GM23338 (cell line): ENCODE measurements at regions not wholly inside any gene's neighbourhood (a gene's known extent, or its start where the extent isn't known, plus 50 kb on each side); places are given as distances from the start of the nearest gene placed in this dataset.

Source experiments
- ATAC-seq: fragments of 200-7000 bp; cut with Tn5 transposase; 3 replicates; pipeline ENCODE4 v1.9.1; 2020
- DNase-seq: peaks from one replicate; pipeline ENCODE4 v3.0.0-alpha.2; 2015; ENCODE audit warnings: low spot score
- H2AFZ ChIP-seq: fragments of 200-600 bp; sonication (generic); 2 replicates; pipeline ENCODE4 v1.8.0; 2016; ENCODE audit warnings: antibody characterized with exemption, mild to moderate bottlenecking, moderate library complexity
- H3F3A ChIP-seq: fragments of 200-600 bp; sonication (generic); replicated peaks from 2 replicates; pipeline ENCODE4 v1.8.0; 2017; ENCODE audit warnings: antibody characterized with exemption, mixed run types, low read depth
- H3K27ac ChIP-seq: fragments of 200-600 bp; sonication (generic); 2 replicates; pipeline ENCODE4 v1.6.1; 2016; ENCODE audit warnings: low read depth
- H3K27me3 ChIP-seq: fragments of 200-600 bp; sonication (generic); 2 replicates; pipeline ENCODE4 v1.8.0; 2016; ENCODE audit warnings: mild to moderate bottlenecking, mixed run types, moderate library complexity; ENCODE audit not compliant: insufficient read depth
- H3K36me3 ChIP-seq: fragments of 200-600 bp; sonication (generic); 2 replicates; pipeline ENCODE4 v1.8.0; 2016; ENCODE audit warnings: mild to moderate bottlenecking; ENCODE audit not compliant: insufficient read depth
- H3K4me1 ChIP-seq: fragments of 200-600 bp; sonication (generic); 2 replicates; pipeline ENCODE4 v1.8.0; 2016; ENCODE audit warnings: mild to moderate bottlenecking, moderate library complexity; ENCODE audit not compliant: insufficient read depth
- H3K4me2 ChIP-seq: fragments of 200-600 bp; sonication (generic); 2 replicates; pipeline ENCODE4 v1.7.1; 2017; ENCODE audit warnings: mixed run types
- H3K4me3 ChIP-seq: fragments of 200-600 bp; sonication (generic); 2 replicates; pipeline ENCODE4 v1.6.1; 2016; ENCODE audit warnings: mixed run types
- H3K79me2 ChIP-seq: fragments of 200-600 bp; sonication (generic); replicated peaks from 2 replicates; pipeline ENCODE4 v1.8.0; 2017; ENCODE audit warnings: mild to moderate bottlenecking; ENCODE audit not compliant: insufficient read depth
- H3K9me2 ChIP-seq: fragments of 200-600 bp; sonication (generic); 2 replicates; pipeline ENCODE4 v1.8.0; 2017; ENCODE audit not compliant: insufficient read depth
- H4K20me1 ChIP-seq: fragments of 200-600 bp; sonication (generic); replicated peaks from 2 replicates; pipeline ENCODE4 v1.8.0; 2017; ENCODE audit warnings: mild to moderate bottlenecking; ENCODE audit not compliant: insufficient read depth
- H3K27ac Mint-ChIP-seq: 2 replicates; pipeline ENCODE4 v1.8.0; 2020; ENCODE audit warnings: inconsistent platforms, mild to moderate bottlenecking, moderate library complexity, mixed read lengths
- H3K27me3 Mint-ChIP-seq: 3 replicates; pipeline ENCODE4 v1.8.0; 2022; ENCODE audit warnings: low read depth, mild to moderate bottlenecking, moderate library complexity, mixed read lengths, inconsistent platforms; ENCODE audit not compliant: insufficient read depth, poor library complexity
- H3K36me3 Mint-ChIP-seq: 3 replicates; pipeline ENCODE4 v1.8.0; 2021; ENCODE audit warnings: low read depth, mild to moderate bottlenecking, inconsistent platforms, moderate library complexity, mixed read lengths
- H3K4me1 Mint-ChIP-seq: 3 replicates; pipeline ENCODE4 v1.8.0; 2020; ENCODE audit warnings: mild to moderate bottlenecking, inconsistent platforms, mixed read lengths
- H3K4me3 Mint-ChIP-seq: 3 replicates; pipeline ENCODE4 v1.8.0; 2021; ENCODE audit warnings: moderate library complexity, mild to moderate bottlenecking, inconsistent platforms, mixed read lengths
- H3K9me3 Mint-ChIP-seq: 3 replicates; pipeline ENCODE4 v1.8.0; 2020; ENCODE audit warnings: moderate library complexity, mild to moderate bottlenecking, inconsistent platforms, mixed read lengths
- CREB1 ChIP-seq: fragments of 250-450 bp; sonication (Bioruptor Pico); IDR thresholded peaks from 2 replicates; pipeline ENCODE4 v1.5.0; 2020; ENCODE audit warnings: low read depth, mild to moderate bottlenecking, moderate library complexity
- CTCF ChIP-seq, 2 experiments: fragments of 200-600 bp in 1 of 2; sonication (generic) in 1 of 2; conservative IDR thresholded peaks; 2 replicates each; pipeline versions ENCODE4 v1.5.1 to v1.6.1; 2016 to 2017; ENCODE audit warnings: antibody characterized with exemption in 2 of 2, low read depth in 2 of 2, mild to moderate bottlenecking in 2 of 2, moderate library complexity in 1 of 2
- EZH2 ChIP-seq: fragments of 200-600 bp; sonication (generic); IDR thresholded peaks from one replicate; pipeline ENCODE4 v1.8.0; 2017; ENCODE audit warnings: antibody characterized with exemption, mild to moderate bottlenecking, low read depth; ENCODE audit not compliant: unreplicated experiment
- EZH2phosphoT487 ChIP-seq: fragments of 200-600 bp; sonication (generic); IDR thresholded peaks from one replicate; pipeline ENCODE4 v1.8.1; 2018; ENCODE audit warnings: antibody characterized with exemption; ENCODE audit not compliant: unreplicated experiment
- JUNB ChIP-seq: IDR thresholded peaks from one replicate; pipeline ENCODE4 v1.6.1; 2016; ENCODE audit warnings: antibody characterized with exemption; ENCODE audit not compliant: unreplicated experiment
- NANOG ChIP-seq: IDR thresholded peaks from 2 replicates; pipeline ENCODE4 v1.6.1; 2016; ENCODE audit warnings: antibody characterized with exemption, borderline replicate concordance
- POLR2AphosphoS5 ChIP-seq: IDR thresholded peaks from 2 replicates; pipeline ENCODE4 v1.6.1; 2016; ENCODE audit warnings: antibody characterized with exemption, low read depth
- REST ChIP-seq: IDR thresholded peaks from one replicate; pipeline ENCODE4 v1.6.1; 2018; ENCODE audit warnings: antibody characterized with exemption; ENCODE audit not compliant: unreplicated experiment
- STAT1 ChIP-seq: IDR thresholded peaks from one replicate; pipeline ENCODE4 v1.6.1; 2016; ENCODE audit warnings: antibody characterized with exemption; ENCODE audit not compliant: unreplicated experiment
- ZNF114 ChIP-seq: fragments of 250-450 bp; sonication (Bioruptor Pico); IDR thresholded peaks from 2 replicates; pipeline ENCODE4 v1.5.0; 2020; ENCODE audit warnings: mild to moderate bottlenecking, moderate library complexity
- ZNF331 ChIP-seq: fragments of 250-450 bp; sonication (Bioruptor Pico); IDR thresholded peaks from 2 replicates; pipeline ENCODE4 v1.5.0; 2020; ENCODE audit warnings: low read depth, mild to moderate bottlenecking, moderate library complexity
- TF ChIP-seq, protein P1 (sequence below): IDR thresholded peaks from 2 replicates; pipeline ENCODE4 v1.6.1; 2016; ENCODE audit warnings: antibody characterized with exemption
- TF ChIP-seq, protein P2 (sequence below): fragments of 250-450 bp; sonication (Bioruptor Pico); IDR thresholded peaks from 2 replicates; pipeline ENCODE4 v1.5.0; 2020; ENCODE audit warnings: mild to moderate bottlenecking, moderate library complexity

GRCh38 chr2:41775366-41776025, 272.3 kb upstream of the PKDCC start:
- H3K27ac Mint-ChIP-seq = no peak overlapping the region
- no peak for ATAC-seq

More at GRCh38 chr2:41775366-41776025, 272.3 kb upstream of the PKDCC start:
- Histone ChIP-seq H3F3A (no peaks in the 10 kb centered on the region), H3K36me3 (no peaks in the 10 kb centered on the region), H3K27me3 (no peaks in the 10 kb centered on the region), H3K4me3 (no peak overlapping the region), H4K20me1 (no peaks in the 10 kb centered on the region), H3K9me2 (peaks cover 20% of the 10 kb centered on the region), H2AFZ (peak overlapping the region; percentile 12; the same call in 1 of the 2 replicates), H3K27ac (no peak overlapping the region), H3K79me2 (no peaks in the 10 kb centered on the region), H3K4me2 (no peak overlapping the region), H3K4me1 (peaks cover 27% of the 10 kb centered on the region)
- Mint-ChIP-seq H3K36me3 (peaks cover 3% of the 10 kb centered on the region; the same call in 1 of the 3 replicates), H3K4me3 (no peak overlapping the region), H3K4me1 (peaks cover 27% of the 10 kb centered on the region), H3K27me3 (no peaks in the 10 kb centered on the region), H3K9me3 (peaks cover 7% of the 10 kb centered on the region)
- no peak for DNase-seq
- TF ChIP-seq ZNF331 (CRISPR knock-in tag) (no peak), EZH2 (no peak), ZNF114 (no peak), JUNB (no peak), CREB1 (CRISPR knock-in tag) (no peak), POLR2AphosphoS5 (no peak), EZH2phosphoT487 (no peak), NANOG (no peak), CTCF (conservative IDR thresholded peaks at IDR 0.05; ENCODE audit: low read depth in 2 of 2) (no peak), REST (no peak), STAT1 (no peak)
- TF ChIP-seq, protein P1, sequence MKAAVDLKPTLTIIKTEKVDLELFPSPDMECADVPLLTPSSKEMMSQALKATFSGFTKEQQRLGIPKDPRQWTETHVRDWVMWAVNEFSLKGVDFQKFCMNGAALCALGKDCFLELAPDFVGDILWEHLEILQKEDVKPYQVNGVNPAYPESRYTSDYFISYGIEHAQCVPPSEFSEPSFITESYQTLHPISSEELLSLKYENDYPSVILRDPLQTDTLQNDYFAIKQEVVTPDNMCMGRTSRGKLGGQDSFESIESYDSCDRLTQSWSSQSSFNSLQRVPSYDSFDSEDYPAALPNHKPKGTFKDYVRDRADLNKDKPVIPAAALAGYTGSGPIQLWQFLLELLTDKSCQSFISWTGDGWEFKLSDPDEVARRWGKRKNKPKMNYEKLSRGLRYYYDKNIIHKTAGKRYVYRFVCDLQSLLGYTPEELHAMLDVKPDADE = no peak
- TF ChIP-seq, protein P2, sequence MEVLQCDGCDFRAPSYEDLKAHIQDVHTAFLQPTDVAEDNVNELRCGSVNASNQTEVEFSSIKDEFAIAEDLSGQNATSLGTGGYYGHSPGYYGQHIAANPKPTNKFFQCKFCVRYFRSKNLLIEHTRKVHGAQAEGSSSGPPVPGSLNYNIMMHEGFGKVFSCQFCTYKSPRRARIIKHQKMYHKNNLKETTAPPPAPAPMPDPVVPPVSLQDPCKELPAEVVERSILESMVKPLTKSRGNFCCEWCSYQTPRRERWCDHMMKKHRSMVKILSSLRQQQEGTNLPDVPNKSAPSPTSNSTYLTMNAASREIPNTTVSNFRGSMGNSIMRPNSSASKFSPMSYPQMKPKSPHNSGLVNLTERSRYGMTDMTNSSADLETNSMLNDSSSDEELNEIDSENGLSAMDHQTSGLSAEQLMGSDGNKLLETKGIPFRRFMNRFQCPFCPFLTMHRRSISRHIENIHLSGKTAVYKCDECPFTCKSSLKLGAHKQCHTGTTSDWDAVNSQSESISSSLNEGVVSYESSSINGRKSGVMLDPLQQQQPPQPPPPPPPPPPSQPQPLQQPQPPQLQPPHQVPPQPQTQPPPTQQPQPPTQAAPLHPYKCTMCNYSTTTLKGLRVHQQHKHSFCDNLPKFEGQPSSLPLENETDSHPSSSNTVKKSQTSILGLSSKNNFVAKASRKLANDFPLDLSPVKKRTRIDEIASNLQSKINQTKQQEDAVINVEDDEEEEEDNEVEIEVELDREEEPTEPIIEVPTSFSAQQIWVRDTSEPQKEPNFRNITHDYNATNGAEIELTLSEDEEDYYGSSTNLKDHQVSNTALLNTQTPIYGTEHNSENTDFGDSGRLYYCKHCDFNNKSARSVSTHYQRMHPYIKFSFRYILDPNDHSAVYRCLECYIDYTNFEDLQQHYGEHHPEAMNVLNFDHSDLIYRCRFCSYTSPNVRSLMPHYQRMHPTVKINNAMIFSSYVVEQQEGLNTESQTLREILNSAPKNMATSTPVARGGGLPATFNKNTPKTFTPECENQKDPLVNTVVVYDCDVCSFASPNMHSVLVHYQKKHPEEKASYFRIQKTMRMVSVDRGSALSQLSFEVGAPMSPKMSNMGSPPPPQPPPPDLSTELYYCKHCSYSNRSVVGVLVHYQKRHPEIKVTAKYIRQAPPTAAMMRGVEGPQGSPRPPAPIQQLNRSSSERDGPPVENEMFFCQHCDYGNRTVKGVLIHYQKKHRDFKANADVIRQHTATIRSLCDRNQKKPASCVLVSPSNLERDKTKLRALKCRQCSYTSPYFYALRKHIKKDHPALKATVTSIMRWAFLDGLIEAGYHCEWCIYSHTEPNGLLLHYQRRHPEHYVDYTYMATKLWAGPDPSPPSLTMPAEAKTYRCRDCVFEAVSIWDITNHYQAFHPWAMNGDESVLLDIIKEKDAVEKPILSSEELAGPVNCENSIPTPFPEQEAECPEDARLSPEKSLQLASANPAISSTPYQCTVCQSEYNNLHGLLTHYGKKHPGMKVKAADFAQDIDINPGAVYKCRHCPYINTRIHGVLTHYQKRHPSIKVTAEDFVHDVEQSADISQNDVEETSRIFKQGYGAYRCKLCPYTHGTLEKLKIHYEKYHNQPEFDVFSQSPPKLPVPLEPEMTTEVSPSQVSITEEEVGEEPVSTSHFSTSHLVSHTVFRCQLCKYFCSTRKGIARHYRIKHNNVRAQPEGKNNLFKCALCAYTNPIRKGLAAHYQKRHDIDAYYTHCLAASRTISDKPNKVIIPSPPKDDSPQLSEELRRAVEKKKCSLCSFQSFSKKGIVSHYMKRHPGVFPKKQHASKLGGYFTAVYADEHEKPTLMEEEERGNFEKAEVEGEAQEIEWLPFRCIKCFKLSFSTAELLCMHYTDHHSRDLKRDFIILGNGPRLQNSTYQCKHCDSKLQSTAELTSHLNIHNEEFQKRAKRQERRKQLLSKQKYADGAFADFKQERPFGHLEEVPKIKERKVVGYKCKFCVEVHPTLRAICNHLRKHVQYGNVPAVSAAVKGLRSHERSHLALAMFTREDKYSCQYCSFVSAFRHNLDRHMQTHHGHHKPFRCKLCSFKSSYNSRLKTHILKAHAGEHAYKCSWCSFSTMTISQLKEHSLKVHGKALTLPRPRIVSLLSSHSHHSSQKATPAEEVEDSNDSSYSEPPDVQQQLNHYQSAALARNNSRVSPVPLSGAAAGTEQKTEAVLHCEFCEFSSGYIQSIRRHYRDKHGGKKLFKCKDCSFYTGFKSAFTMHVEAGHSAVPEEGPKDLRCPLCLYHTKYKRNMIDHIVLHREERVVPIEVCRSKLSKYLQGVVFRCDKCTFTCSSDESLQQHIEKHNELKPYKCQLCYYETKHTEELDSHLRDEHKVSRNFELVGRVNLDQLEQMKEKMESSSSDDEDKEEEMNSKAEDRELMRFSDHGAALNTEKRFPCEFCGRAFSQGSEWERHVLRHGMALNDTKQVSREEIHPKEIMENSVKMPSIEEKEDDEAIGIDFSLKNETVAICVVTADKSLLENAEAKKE (CRISPR knock-in tag) = no peak
